ENCODE measurements at regions not wholly inside any gene's neighbourhood (a gene's known extent, or its start where the extent isn't known, plus 50 kb on each side); places are given as distances from the start of the nearest gene placed in this dataset.

DNA sequence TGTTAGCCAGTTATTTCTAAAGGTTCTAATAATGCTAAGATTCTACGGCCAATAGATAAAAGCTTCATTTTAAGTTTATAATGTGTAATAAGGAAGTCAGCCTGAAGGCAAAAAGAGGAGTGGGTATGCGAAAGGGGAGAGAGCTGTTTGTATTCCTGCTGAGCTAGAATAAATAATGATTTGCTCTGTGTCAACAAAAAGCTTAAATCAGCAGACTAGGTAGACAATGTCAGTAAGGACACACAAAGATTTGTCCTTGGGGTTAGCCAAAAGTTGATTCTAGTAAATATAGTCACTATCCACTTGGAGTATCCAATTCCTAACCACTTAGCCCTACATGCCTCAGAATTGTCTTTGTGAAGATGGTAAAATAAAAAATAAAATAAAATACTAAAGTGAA is 90.3 kb upstream of the GRIA3 start:
- TF ChIP-seq POLR2A (IDR thresholded peaks at IDR 0.05; ENCODE audit: extremely low read depth, insufficient read length) = no peak
- TF ChIP-seq, protein P1, sequence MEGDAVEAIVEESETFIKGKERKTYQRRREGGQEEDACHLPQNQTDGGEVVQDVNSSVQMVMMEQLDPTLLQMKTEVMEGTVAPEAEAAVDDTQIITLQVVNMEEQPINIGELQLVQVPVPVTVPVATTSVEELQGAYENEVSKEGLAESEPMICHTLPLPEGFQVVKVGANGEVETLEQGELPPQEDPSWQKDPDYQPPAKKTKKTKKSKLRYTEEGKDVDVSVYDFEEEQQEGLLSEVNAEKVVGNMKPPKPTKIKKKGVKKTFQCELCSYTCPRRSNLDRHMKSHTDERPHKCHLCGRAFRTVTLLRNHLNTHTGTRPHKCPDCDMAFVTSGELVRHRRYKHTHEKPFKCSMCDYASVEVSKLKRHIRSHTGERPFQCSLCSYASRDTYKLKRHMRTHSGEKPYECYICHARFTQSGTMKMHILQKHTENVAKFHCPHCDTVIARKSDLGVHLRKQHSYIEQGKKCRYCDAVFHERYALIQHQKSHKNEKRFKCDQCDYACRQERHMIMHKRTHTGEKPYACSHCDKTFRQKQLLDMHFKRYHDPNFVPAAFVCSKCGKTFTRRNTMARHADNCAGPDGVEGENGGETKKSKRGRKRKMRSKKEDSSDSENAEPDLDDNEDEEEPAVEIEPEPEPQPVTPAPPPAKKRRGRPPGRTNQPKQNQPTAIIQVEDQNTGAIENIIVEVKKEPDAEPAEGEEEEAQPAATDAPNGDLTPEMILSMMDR (IDR thresholded peaks at IDR 0.05; ENCODE audit: low read depth, low read length) = no peak

Data from NB4 (cell line).